ENCODE measurements at regions not wholly inside any gene's neighbourhood (a gene's known extent, or its start where the extent isn't known, plus 50 kb on each side); places are given as distances from the start of the nearest gene placed in this dataset.
"Not testable (repeated sequence)": the region's sequence is repeated elsewhere in the genome, so short reads cannot be mapped to it uniquely, and the experiment has no call there.

GRCh38 chr2:2588777-2589176, 257.7 kb upstream of the MYT1L start:
- DNase-seq (ENCODE audit: low spot score): no peak

- DNase-seq (ENCODE audit: low spot score): no peak
Observed at GRCh38 chr2:2587354-2587753, 256.3 kb upstream of the MYT1L start.

GRCh38 chr2:2586931-2587330, 255.9 kb upstream of the MYT1L start:
- DNase-seq (ENCODE audit: low spot score): no peak

GRCh38 chr2:2586068-2586776, 255.1 kb upstream of the MYT1L start:
- no peak for DNase-seq (ENCODE audit: low spot score)

GRCh38 chr2:2582998-2583545, 252.0 kb upstream of the MYT1L start:
- no peak for DNase-seq (ENCODE audit: low spot score)

- DNase-seq (ENCODE audit: low spot score): no peak
Observed at GRCh38 chr2:2581331-2582159, 250.5 kb upstream of the MYT1L start.

GRCh38 chr2:2580841-2581240, 249.8 kb upstream of the MYT1L start:
- DNase-seq (ENCODE audit: low spot score): not testable (repeated sequence)

GRCh38 chr2:2580341-2580740, 249.3 kb upstream of the MYT1L start:
- DNase-seq (ENCODE audit: low spot score): no peak

- DNase-seq (ENCODE audit: low spot score): no peak
Observed at GRCh38 chr2:2579814-2580213, 248.7 kb upstream of the MYT1L start.

GRCh38 chr2:2577407-2577831, 246.3 kb upstream of the MYT1L start:
- no peak for DNase-seq (ENCODE audit: low spot score)

GRCh38 chr2:2575870-2576386, 244.9 kb upstream of the MYT1L start:
- DNase-seq (ENCODE audit: low spot score): no peak

- no peak for DNase-seq (ENCODE audit: low spot score)
Observed at GRCh38 chr2:2575181-2575577, 244.1 kb upstream of the MYT1L start.

- no peak for DNase-seq (ENCODE audit: low spot score)
Observed at GRCh38 chr2:2574401-2575180, 243.5 kb upstream of the MYT1L start.

- DNase-seq (ENCODE audit: low spot score): no peak
Observed at GRCh38 chr2:2573658-2574293, 242.7 kb upstream of the MYT1L start.

- DNase-seq (ENCODE audit: low spot score): no peak
Observed at GRCh38 chr2:2573205-2573604, 242.1 kb upstream of the MYT1L start.

GRCh38 chr2:2572393-2573204, 241.5 kb upstream of the MYT1L start:
- no peak for DNase-seq (ENCODE audit: low spot score)

- DNase-seq (ENCODE audit: low spot score): no peak
Observed at GRCh38 chr2:2571301-2572150, 240.5 kb upstream of the MYT1L start.

GRCh38 chr2:2570871-2571270, 239.8 kb upstream of the MYT1L start:
- no peak for DNase-seq (ENCODE audit: low spot score)

GRCh38 chr2:2570360-2570759, 239.3 kb upstream of the MYT1L start:
- no peak for DNase-seq (ENCODE audit: low spot score)

GRCh38 chr2:2569836-2570235, 238.8 kb upstream of the MYT1L start:
- DNase-seq (ENCODE audit: low spot score): no peak

Measured in HuH-7.5 (cell line).